Posterior vena cava (tissue), 2 donors: ENCODE measurements at regions not wholly inside any gene's neighbourhood (a gene's known extent, or its start where the extent isn't known, plus 50 kb on each side); places are given as distances from the start of the nearest gene placed in this dataset.

Source experiments
- DNase-seq: peaks from one replicate; pipeline ENCODE4 v3.0.0-alpha.2; 2020; ENCODE audit warnings: low spot score
- intact Hi-C, 2 donors: fragments of 100-400 bp; cut with DNase I; formaldehyde crosslinking; loops; one replicate each; pipeline versions ENCODE4 v1.14.1 to v1.14.2; 2022 to 2023
- donor health status: DM: yes; HTN: yes; CAD: no.
- donor health status: DM: yes; HTN: yes; CAD: no.

- intact Hi-C loops, result no loop called here
- no peak for DNase-seq
Measured at GRCh38 chr4:11743236-11743635, 314.5 kb upstream of the HS3ST1 start.

GRCh38 chr4:11741190-11741652, 312.5 kb upstream of the HS3ST1 start:
- no peak for DNase-seq
- intact Hi-C loops, result no loop called here

GRCh38 chr4:11739992-11740391, 311.3 kb upstream of the HS3ST1 start:
- DNase-seq, result no peak
- intact Hi-C loops, result no loop called here

GRCh38 chr4:11736978-11737377, 308.3 kb upstream of the HS3ST1 start:
- intact Hi-C loops, result no loop called here
- no peak for DNase-seq

GRCh38 chr4:11735651-11736050, 307.0 kb upstream of the HS3ST1 start:
- DNase-seq, result no peak
- intact Hi-C loops, result no loop called here

GRCh38 chr4:11732155-11732554, 303.5 kb upstream of the HS3ST1 start:
- intact Hi-C loops, result no loop called here
- no peak for DNase-seq

GRCh38 chr4:11730545-11730944, 301.9 kb upstream of the HS3ST1 start:
- intact Hi-C loops, result no loop called here
- DNase-seq, result no peak

- intact Hi-C loops, result no loop called here
- DNase-seq, result no peak
Measured at GRCh38 chr4:11729548-11729947, 300.9 kb upstream of the HS3ST1 start.

- no peak for DNase-seq
- intact Hi-C loops, result no loop called here
Measured at GRCh38 chr4:11727903-11728564, 299.3 kb upstream of the HS3ST1 start.

- intact Hi-C loops, result no loop called here
- no peak for DNase-seq
Measured at GRCh38 chr4:11724731-11725130, 296.0 kb upstream of the HS3ST1 start.

GRCh38 chr4:11722223-11722622, 293.5 kb upstream of the HS3ST1 start:
- DNase-seq, result no peak
- intact Hi-C loops, result no loop called here

GRCh38 chr4:11720292-11720691, 291.6 kb upstream of the HS3ST1 start:
- intact Hi-C loops, result no loop called here
- DNase-seq, result no peak

- DNase-seq, result no peak
- intact Hi-C loops, result no loop called here
Measured at GRCh38 chr4:11719879-11720278, 291.2 kb upstream of the HS3ST1 start.

GRCh38 chr4:11715753-11716521, 287.2 kb upstream of the HS3ST1 start:
- intact Hi-C loops, result no loop called here
- no peak for DNase-seq

- no peak for DNase-seq
- intact Hi-C loops, result no loop called here
Measured at GRCh38 chr4:11710453-11711093, 281.9 kb upstream of the HS3ST1 start.

- DNase-seq, result no peak
- intact Hi-C loops, result no loop called here
Measured at GRCh38 chr4:11704186-11704830, 275.6 kb upstream of the HS3ST1 start.

GRCh38 chr4:11702886-11703557, 274.3 kb upstream of the HS3ST1 start:
- intact Hi-C loops, result no loop called here
- DNase-seq, result no peak

- DNase-seq, result no peak
- intact Hi-C loops, result no loop called here
Measured at GRCh38 chr4:11701966-11702725, 273.5 kb upstream of the HS3ST1 start.

GRCh38 chr4:11700751-11701226, 272.1 kb upstream of the HS3ST1 start:
- DNase-seq, result no peak
- intact Hi-C loops, result no loop called here
